NT2/D1 (cell line): ENCODE measurements at regions not wholly inside any gene's neighbourhood (a gene's known extent, or its start where the extent isn't known, plus 50 kb on each side); places are given as distances from the start of the nearest gene placed in this dataset.

Source experiments
- DNase-seq: peaks from one replicate; pipeline ENCODE4 v3.0.0-alpha.2; 2011; ENCODE audit warnings: low read depth, low spot score
- H3K27me3 ChIP-seq: 2 replicates; pipeline ENCODE4 v1.6.0; 2011; ENCODE audit warnings: mild to moderate bottlenecking; ENCODE audit not compliant: insufficient read length, insufficient read depth
- H3K36me3 ChIP-seq: 2 replicates; pipeline ENCODE4 v1.6.1; 2011; ENCODE audit warnings: mild to moderate bottlenecking, low read length, mixed read lengths; ENCODE audit not compliant: insufficient read depth, insufficient read length
- H3K4me1 ChIP-seq: 2 replicates; pipeline ENCODE4 v1.5.1; 2011; ENCODE audit not compliant: insufficient read depth, insufficient read length
- H3K4me3 ChIP-seq: 2 replicates; pipeline ENCODE4 v1.5.1; 2011; ENCODE audit warnings: low read depth; ENCODE audit not compliant: insufficient read length
- H3K9ac ChIP-seq: 2 replicates; pipeline ENCODE4 v1.6.0; 2011; ENCODE audit warnings: low read depth; ENCODE audit not compliant: insufficient read length
- H3K9me3 ChIP-seq: 2 replicates; pipeline ENCODE4 v1.5.1; 2011; ENCODE audit warnings: mild to moderate bottlenecking, low read length; ENCODE audit not compliant: insufficient read depth
- SUZ12 ChIP-seq: IDR thresholded peaks from 2 replicates; pipeline ENCODE4 v1.6.1; 2011; ENCODE audit not compliant: insufficient read length, insufficient read depth; ENCODE audit errors: extremely low read depth
- YY1 ChIP-seq: IDR thresholded peaks from 2 replicates; pipeline ENCODE4 v1.6.1; 2011; ENCODE audit not compliant: insufficient read length, insufficient read depth
- ZNF274 ChIP-seq: IDR thresholded peaks from 2 replicates; pipeline ENCODE4 v1.6.1; 2011; ENCODE audit warnings: mild to moderate bottlenecking, low read depth, low read length

DNA sequence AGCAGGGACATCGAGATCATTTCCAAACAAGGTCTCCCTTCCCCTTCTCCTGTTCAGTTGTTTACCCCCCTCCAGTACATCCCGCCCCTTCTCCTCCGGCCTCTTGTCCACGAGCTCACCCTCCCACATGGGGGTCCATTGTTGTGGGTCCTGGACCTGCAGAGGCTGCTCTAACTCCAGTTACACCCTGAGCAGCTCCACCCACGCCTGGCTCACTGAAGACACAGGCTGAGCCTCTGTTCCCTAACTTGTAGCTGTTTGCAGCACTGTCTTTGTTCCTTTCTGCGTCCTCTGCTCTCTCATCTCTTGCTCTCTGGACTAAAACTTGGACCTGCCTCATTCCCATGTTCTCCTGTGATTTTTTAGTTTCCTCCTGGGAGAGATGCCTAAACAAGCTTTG lies 377.5 kb downstream of the MED10 start:
- DNase-seq: no peak
- Histone ChIP-seq H3K9ac (no peak overlapping the region), H3K4me3 (no peak overlapping the region), H3K36me3 (no peaks in the 10 kb centered on the region), H3K27me3 (no peaks in the 10 kb centered on the region), H3K9me3 (no peaks in the 10 kb centered on the region), H3K4me1 (no peaks in the 10 kb centered on the region)
- TF ChIP-seq SUZ12: no peak
- no peak for TF ChIP-seq ZNF274
- TF ChIP-seq YY1: no peak

DNA sequence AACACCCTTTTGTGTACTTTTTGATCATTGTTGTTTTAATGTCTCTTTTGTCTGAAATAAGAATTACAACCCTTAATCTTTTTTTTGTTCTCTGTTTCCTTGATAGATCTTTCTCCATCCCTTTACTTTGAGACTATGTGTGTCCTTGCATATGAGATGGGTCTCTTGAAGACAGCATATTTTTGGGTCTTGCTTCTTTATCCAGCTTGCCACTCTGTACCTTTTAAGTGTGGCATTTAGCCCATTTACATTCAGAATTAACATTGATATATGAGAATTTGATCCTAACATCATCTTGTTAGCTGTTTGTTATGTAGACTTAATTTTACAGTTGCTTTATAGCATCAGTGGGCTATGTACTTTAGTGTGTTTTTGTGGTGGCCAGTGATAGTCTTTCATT lies 382.5 kb downstream of the MED10 start:
- TF ChIP-seq SUZ12 (no peak), ZNF274 (no peak), YY1 (no peak)
- no peak overlapping the region for H3K4me3 ChIP-seq
- H3K4me1 ChIP-seq: no peaks in the 10 kb centered on the region
- DNase-seq: no peak
- no peaks in the 10 kb centered on the region for H3K36me3 ChIP-seq
- peaks cover 4% of the 10 kb centered on the region for H3K9me3 ChIP-seq
- H3K27me3 ChIP-seq: no peaks in the 10 kb centered on the region
- no peak overlapping the region for H3K9ac ChIP-seq

DNA sequence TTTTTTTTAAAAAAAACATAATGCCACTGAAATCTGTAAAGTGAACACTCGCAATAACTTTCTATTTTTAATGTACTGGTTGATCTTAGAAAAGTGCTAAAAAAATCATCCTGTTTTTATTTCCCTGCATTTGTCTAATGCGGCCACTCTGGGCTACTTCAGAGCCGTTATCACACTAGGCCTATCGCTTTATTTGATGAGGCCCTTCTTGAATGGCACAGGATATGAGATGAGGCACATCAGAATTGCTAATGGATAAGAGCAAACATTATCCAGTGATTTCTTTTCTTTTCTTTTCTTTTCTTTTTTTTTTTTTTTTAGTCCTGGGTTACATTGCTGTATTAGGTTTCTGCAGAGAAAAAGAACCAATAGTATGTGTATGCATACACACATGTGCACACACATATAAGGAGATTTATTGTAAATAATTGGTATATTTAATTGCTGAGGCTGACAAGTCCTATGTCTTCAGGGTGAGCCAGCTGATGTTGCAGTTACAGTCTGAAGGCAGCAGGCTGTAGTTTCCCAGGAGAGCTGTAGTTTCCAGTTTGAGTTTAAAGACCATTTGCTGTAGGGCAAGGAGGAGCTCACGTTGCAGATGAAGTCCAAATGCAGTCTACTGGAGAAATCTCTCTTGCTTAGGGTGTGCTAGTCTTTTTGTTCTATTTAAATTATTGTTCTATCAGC lies 391.7 kb downstream of the MED10 start:
- Histone ChIP-seq H3K4me1 (no peaks in the 10 kb centered on the region), H3K9me3 (no peaks in the 10 kb centered on the region), H3K27me3 (no peaks in the 10 kb centered on the region), H3K4me3 (no peak overlapping the region), H3K9ac (no peak overlapping the region), H3K36me3 (no peaks in the 10 kb centered on the region)
- no peak for DNase-seq
- no peak for TF ChIP-seq SUZ12
- no peak for TF ChIP-seq YY1
- no peak for TF ChIP-seq ZNF274

- no peak for TF ChIP-seq ZNF274
- no peak for TF ChIP-seq SUZ12
- no peak for TF ChIP-seq YY1
- H3K27me3 ChIP-seq: no peaks in the 10 kb centered on the region
Measured at GRCh38 chr5:5985332-5985731, 393.0 kb downstream of the MED10 start.

GRCh38 chr5:5983261-5983980 lies 394.9 kb downstream of the MED10 start:
- Histone ChIP-seq H3K27me3 (no peaks in the 10 kb centered on the region), H3K36me3 (no peaks in the 10 kb centered on the region), H3K9me3 (no peaks in the 10 kb centered on the region), H3K4me3 (no peak overlapping the region), H3K4me1 (no peaks in the 10 kb centered on the region), H3K9ac (no peak overlapping the region)
- TF ChIP-seq SUZ12 (no peak), ZNF274 (no peak), YY1 (no peak)
- no peak for DNase-seq

More at GRCh38 chr5:5985332-5985731, 393.0 kb downstream of the MED10 start:
- no peaks in the 10 kb centered on the region for H3K36me3 ChIP-seq
- no peak for DNase-seq
- no peaks in the 10 kb centered on the region for H3K4me1 ChIP-seq
- no peaks in the 10 kb centered on the region for H3K9me3 ChIP-seq
- H3K4me3 ChIP-seq: no peak overlapping the region
- no peak overlapping the region for H3K9ac ChIP-seq

GRCh38 chr5:5981562-5981961 lies 396.8 kb downstream of the MED10 start:
- TF ChIP-seq ZNF274: no peak
- no peak for TF ChIP-seq YY1
- TF ChIP-seq SUZ12: no peak

DNA sequence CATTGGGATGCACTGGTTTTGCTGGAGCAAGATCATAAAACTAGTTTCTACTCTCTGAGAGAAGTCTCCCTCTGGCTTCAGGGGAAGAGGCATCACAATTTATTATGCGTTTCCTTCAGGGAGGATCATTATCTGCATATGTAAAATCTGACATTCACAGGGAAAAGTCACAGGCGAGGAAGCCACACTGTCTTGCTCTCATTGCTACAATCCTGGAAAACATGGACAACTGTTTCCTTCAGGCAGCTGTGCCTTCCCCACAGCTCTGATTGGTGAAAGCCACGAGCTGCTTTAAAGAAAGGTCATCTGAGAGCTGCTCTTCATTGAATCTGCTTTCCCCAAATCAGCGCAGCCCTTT lies 397.8 kb downstream of the MED10 start:
- H3K4me1 ChIP-seq: no peaks in the 10 kb centered on the region
- no peak overlapping the region for H3K9ac ChIP-seq
- H3K4me3 ChIP-seq: no peak overlapping the region
- no peaks in the 10 kb centered on the region; the same call in none of the 2 replicates for H3K9me3 ChIP-seq
- DNase-seq: no peak
- no peaks in the 10 kb centered on the region for H3K27me3 ChIP-seq
- TF ChIP-seq ZNF274: no peak
- TF ChIP-seq SUZ12: no peak
- TF ChIP-seq YY1: no peak
- H3K36me3 ChIP-seq: no peaks in the 10 kb centered on the region

More at GRCh38 chr5:5981562-5981961, 396.8 kb downstream of the MED10 start:
- no peak overlapping the region for H3K9ac ChIP-seq
- H3K4me3 ChIP-seq: no peak overlapping the region
- H3K36me3 ChIP-seq: no peaks in the 10 kb centered on the region
- no peak for DNase-seq
- no peaks in the 10 kb centered on the region; the same call in 1 of the 2 replicates for H3K9me3 ChIP-seq
- H3K4me1 ChIP-seq: no peaks in the 10 kb centered on the region
- H3K27me3 ChIP-seq: no peaks in the 10 kb centered on the region
